ENCODE measurements at regions not wholly inside any gene's neighbourhood (a gene's known extent, or its start where the extent isn't known, plus 50 kb on each side); places are given as distances from the start of the nearest gene placed in this dataset.
"Not testable (repeated sequence)": the region's sequence is repeated elsewhere in the genome, so short reads cannot be mapped to it uniquely, and the experiment has no call there.

DNA sequence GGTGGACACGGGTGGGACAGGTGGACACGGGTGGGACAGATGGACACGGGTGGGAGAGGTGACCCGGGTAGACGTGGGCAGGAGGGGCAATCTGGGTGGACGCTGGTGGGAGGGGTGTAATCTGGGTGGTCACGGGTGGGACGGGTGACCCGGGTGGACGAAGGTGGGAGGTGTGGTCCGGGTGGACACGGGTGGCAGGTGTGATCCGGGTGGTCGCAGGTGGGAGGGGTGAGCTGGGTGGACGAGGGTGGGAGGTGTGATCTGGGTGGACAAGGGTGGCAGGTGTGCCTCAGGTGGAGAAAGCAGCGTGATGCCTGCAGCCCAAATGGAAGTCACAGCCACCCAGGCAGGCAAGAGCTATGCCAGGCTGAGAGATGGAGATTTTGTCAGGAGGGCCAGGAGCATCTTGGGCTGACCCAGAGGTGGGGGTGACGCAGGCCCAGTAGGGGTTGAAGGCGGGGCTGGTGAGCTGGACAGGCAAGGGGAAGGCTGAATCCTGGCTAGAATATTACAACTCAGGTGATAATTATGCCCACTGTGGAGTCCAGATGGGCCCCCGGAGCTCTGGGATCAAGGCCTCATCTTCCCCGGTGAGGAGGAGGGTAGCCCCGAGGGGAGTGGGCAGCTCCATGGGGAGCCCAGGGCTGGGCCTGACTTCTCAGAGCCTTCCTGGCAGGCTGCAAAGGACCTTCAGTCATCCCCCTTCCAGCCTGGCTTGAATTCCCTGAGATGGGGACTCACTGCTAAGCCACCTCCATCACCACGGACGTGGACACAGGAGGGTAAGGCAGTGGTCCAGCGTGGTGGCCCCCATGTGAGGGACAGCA is 100.0 kb downstream of the ADRA2C start:
- DNase-seq (ENCODE audit: low read depth in 2 of 2): no peak

- no peak for DNase-seq (ENCODE audit: low read depth in 2 of 2)
These were observed 100.6 kb downstream of the ADRA2C start for GRCh38 chr4:3866813-3867129.

- DNase-seq (ENCODE audit: low read depth in 2 of 2): no peak
These were observed 101.4 kb downstream of the ADRA2C start for GRCh38 chr4:3867403-3868100.

DNA sequence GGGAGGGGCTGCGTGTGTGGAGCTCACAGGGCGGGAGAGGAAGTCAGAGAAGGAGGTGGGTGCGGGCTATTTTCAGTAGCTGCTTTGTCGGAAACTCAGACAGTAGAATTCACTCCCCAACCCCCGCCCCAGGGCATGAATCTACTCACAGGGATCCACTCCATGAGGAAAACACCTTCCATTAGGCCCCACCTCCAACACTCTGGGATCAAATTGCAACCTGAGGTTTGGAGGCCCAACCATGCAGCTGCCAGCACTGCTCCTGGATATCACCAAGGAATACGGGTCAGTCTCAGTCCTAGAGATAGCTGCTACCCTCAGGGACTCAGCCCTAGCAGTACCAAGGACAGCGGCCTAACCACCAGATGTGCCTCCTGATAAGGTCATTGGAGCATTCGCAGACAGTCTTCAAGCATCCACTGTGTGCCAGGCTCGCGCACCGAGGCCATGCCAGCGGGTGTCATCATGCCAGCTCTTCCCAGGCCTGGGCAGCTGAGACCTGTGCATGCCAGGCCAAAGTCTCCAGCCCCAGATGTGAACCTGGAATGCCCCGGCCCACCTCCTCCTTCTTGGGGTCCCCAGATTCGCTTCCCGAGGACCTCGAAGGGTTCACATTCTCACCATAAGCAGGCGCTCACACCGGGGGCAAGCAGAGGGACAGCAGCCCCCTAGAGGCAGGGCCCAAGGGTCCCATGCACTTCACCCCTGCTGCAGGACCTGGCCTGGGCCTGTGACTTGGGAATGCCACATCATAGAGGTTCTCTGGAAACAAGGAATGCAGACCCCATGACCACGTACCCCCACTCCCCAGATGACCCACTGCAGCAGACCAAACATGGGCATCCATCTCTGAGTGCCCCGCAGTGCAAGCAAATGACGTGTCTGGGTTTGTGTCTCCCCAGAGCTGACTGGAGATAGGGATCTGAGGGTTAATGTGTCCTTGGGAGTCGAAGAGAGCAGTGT is 102.3 kb downstream of the ADRA2C start:
- DNase-seq (ENCODE audit: low read depth in 2 of 2): no peak

- no peak for DNase-seq (ENCODE audit: low read depth in 2 of 2)
These were observed 103.0 kb downstream of the ADRA2C start for GRCh38 chr4:3869174-3869572.

DNA sequence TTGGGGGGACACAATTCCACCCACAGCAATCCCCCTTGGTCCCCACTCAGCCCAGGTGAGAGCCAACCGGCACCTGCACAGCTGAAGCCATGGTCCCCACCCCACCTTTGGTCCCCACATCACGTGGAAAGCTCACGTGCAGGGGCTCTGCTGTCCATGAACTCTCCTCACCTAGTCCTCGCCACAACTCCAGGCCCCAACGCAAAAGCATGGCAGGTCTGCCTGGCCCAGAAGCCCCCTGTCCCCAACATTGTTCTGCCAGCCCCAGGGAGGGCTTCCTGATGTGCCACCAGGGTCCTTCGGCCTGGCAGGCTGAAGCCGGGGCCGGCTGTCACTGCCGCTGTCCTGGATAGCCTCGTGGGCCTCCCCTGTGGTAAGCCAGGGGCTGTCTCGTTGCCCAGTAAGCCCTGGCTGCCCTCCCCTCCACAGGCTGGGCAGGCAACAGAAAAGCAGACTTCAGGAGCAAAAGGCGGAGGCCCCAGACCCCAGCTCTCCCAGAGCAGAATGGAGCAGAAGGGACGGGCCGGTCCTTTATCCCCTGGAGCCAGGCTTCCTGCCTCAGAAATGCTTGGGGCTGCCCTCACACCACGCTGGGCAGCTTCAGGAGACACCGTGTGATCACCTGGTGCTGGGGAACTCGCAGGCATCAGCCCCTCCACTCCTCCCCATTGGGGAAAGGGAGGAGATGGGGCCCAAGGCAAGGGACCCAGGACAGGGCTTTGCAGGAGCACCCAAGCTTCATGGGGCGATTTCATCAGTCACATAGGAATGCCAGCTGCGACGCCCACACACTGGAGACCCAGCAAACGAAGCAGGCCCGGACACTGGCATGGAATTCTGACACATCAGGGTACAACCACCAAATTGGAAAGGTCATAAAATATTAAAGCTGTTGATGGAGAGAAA is 103.7 kb downstream of the ADRA2C start:
- DNase-seq (ENCODE audit: low read depth in 2 of 2): no peak

- no peak for DNase-seq (ENCODE audit: low read depth in 2 of 2)
These were observed 104.4 kb downstream of the ADRA2C start for GRCh38 chr4:3870567-3870962.

- DNase-seq (ENCODE audit: low read depth in 2 of 2): no peak
These were observed 105.1 kb downstream of the ADRA2C start for GRCh38 chr4:3871181-3871852.

GRCh38 chr4:3871881-3872833 is 106.0 kb downstream of the ADRA2C start:
- no peak for DNase-seq (ENCODE audit: low read depth in 2 of 2)

- DNase-seq (ENCODE audit: low read depth in 2 of 2): no peak
These were observed 106.7 kb downstream of the ADRA2C start for GRCh38 chr4:3872834-3873313.

GRCh38 chr4:3873408-3874027 is 107.3 kb downstream of the ADRA2C start:
- DNase-seq (ENCODE audit: low read depth in 2 of 2): no peak

DNA sequence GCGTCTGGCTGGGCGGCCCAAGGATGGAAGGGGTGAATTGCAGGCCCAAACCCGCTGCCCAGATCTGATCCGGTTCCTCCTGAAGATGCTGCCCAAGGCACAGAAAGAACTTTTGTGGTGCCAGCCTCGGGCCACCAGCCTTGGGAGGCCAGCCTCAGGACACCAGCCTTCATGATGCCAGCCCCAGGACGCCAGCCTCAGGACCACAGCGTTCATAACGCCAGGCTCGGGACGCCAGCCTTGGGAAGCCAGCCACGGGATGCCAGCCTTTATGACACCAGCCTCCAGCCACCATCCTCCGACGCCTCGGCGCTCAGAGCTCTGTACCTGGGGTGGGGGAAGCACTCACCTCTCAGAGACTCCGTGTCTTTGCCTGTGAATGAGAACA is 107.8 kb downstream of the ADRA2C start:
- no peak for DNase-seq (ENCODE audit: low read depth in 2 of 2)

DNA sequence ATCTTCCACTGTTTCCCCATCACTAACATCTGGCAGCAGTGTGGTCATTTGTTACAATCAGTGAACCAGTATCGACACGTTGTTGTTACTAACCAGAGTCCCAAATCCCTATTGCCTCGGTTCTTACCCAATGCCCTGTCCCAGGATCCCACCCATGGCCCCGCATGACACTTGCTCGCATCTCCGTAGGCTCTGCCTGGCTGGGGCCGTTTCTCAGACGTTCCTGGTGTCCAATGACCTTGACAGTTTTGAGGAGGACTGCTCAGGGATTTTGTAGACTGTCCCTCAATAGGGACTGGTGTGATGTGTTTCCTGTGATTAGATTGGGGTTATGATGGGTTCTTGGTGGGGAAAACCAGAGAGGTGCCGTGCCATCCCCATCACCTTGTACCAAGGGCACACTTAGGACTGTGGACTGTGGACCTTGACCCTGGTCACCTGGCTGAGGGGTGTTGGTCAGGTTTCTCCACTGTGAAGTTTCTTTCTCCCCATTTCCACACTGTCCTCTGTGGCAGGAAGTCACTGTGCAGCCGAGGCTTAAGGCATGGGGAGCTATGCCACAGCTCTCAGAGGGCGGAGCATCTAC is 108.4 kb downstream of the ADRA2C start:
- no peak for DNase-seq (ENCODE audit: low read depth in 2 of 2)

DNA sequence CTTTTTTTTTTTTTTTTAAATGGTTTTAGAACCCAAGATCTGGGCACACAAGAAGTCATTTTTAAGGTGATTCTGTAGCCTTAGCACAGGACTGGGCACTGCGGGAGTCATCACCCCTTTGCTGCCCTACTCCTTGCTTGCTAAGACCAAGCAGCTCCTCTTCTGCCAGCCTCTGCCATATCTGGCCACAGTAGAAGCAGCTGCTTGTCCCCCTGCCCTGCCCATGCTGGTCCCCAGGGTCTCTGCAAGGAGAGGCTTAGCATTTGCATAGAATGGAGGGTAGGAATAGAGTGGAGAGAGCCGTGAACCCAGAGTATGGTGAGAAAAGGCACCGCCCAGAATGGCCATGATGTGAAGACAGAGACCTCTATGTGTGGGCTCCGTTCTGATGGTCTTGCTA is 109.3 kb downstream of the ADRA2C start:
- DNase-seq (ENCODE audit: low read depth in 2 of 2): no peak

DNA sequence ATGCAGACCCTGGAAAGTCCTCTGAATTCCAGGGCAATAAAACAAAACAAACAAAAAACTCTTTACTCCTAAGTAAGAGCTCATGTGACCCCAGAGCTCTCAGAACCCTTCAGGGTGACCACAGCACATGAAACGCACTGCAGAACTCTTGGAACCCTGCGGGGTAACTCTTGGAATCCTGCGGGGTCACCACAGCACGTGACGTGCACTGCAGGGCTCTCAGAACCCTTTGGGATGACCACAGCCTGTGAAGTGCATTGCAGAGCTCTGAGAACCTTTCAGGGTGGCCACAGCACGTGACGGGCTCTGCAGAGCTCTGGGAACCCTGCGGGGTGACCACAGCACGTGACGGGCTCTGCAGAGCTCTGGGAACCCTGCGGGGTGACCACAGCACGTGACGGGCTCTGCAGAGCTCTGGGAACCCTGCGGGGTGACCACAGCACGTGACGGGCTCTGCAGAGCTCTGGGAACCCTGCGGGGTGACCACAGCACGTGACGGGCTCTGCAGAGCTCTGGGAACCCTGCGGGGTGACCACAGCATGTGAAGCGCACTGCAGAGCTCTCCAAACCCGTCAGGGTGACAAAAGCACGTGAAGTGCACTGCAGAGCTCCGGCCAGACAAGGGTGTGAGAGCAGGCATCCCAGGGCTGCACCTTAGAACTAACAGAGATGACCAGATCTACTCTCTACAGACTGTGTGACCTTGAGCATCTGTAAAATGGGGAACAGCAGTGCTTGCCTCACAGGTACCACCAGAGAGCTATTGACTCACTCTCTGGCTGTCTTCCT is 110.1 kb downstream of the ADRA2C start:
- not testable (repeated sequence) for DNase-seq (ENCODE audit: low read depth in 2 of 2)

GRCh38 chr4:3877236-3877635 is 111.1 kb downstream of the ADRA2C start:
- no peak for DNase-seq (ENCODE audit: low read depth in 2 of 2)

DNA sequence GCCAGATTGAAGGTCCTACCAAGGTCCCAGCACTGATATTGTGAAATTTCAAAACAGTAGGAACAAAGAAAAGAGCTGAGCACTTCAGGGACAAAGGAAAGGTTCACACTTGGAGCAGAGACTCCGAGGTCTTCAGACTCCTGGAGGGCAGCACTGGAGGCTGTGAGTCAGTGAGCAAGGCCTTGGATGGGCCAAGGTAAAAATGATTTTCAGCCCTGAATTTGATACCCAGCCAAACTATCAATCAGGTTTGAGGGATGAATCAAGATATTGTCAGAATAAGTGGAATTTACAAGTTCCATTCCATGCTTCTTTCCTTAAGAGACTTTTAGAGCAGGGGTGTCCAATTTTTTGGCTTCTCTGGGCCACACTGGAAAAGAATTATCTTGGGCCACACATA is 111.7 kb downstream of the ADRA2C start:
- no peak for DNase-seq (ENCODE audit: low read depth in 2 of 2)

DNA sequence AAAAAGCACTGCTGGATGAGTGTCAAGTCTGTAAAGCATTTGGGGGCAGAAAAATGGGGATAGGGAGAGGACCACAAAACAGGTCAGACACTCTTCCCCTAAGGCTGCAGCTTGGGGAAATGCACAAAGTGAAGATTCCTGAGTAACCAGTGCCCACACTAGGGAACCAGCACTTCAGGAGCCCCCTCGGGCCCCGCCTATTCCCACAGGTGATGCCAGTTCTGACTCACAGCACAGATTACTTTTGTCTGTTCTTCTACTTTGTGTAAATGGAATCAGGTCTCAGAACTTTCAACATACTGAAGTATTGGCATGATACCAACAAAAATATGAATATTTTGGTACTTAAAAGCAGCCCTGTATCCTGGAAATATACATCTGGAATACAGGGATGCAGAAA is 112.5 kb downstream of the ADRA2C start:
- DNase-seq (ENCODE audit: low read depth in 2 of 2): no peak
